ENCODE measurements at regions not wholly inside any gene's neighbourhood (a gene's known extent, or its start where the extent isn't known, plus 50 kb on each side); places are given as distances from the start of the nearest gene placed in this dataset.

DNA sequence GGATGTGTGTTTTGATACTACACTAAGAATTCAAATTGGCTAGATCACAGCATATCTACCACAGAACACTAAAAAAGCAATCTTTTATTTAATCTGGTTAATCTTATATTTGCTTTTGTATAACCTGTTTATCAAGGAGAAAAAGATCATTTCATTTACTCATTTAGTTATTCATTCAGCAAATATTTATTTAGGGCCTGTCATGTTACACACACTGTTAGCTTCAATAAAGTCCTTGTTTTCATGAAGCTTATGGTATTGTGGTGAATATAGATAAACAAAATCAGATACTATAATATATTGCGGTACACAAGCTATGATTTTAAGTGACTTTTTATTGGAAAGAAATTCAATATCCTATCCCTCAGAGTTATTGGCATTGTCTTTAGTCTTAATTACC is 350.8 kb downstream of the LRFN5 start:
- TF ChIP-seq, protein P1, sequence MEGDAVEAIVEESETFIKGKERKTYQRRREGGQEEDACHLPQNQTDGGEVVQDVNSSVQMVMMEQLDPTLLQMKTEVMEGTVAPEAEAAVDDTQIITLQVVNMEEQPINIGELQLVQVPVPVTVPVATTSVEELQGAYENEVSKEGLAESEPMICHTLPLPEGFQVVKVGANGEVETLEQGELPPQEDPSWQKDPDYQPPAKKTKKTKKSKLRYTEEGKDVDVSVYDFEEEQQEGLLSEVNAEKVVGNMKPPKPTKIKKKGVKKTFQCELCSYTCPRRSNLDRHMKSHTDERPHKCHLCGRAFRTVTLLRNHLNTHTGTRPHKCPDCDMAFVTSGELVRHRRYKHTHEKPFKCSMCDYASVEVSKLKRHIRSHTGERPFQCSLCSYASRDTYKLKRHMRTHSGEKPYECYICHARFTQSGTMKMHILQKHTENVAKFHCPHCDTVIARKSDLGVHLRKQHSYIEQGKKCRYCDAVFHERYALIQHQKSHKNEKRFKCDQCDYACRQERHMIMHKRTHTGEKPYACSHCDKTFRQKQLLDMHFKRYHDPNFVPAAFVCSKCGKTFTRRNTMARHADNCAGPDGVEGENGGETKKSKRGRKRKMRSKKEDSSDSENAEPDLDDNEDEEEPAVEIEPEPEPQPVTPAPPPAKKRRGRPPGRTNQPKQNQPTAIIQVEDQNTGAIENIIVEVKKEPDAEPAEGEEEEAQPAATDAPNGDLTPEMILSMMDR (IDR thresholded peaks at IDR 0.05; ENCODE audit: unreplicated experiment): no peak
- Mint-ChIP-seq H3K4me1 (ENCODE audit: low read depth) (no peaks in the 10 kb centered on the region), H3K4me3 (ENCODE audit: low read depth) (no peak overlapping the region), H3K36me3 (ENCODE audit: insufficient read depth) (no peaks in the 10 kb centered on the region), H3K9me3 (ENCODE audit: low read depth) (no peaks in the 10 kb centered on the region), H3K27me3 (no peaks in the 10 kb centered on the region), H3K27ac (no peak overlapping the region)
- no peak for DNase-seq (ENCODE audit: low spot score, unreplicated experiment)
